ENCODE measurements at regions not wholly inside any gene's neighbourhood (a gene's known extent, or its start where the extent isn't known, plus 50 kb on each side); places are given as distances from the start of the nearest gene placed in this dataset.

GRCh38 chr20:48339190-48339985 is 488.4 kb downstream of the PREX1 start (continued):
- no peak for TF ChIP-seq NFXL1 (IDR thresholded peaks at IDR 0.05; ENCODE audit: borderline replicate concordance)
- TF ChIP-seq YBX1 (IDR thresholded peaks at IDR 0.05), result no peak
- TF ChIP-seq TBL1XR1 (IDR thresholded peaks at IDR 0.05; ENCODE audit: low read depth, low read length), result no peak
- TF ChIP-seq POLR2AphosphoS5 (IDR thresholded peaks at IDR 0.05; ENCODE audit: low read length), result no peak
- no peak for TF ChIP-seq SUZ12 (IDR thresholded peaks at IDR 0.05; ENCODE audit: unreplicated experiment)
- peak; percentile 85 for TF ChIP-seq CBFB (IDR thresholded peaks at IDR 0.05; ENCODE audit: low read depth)
- no peak for TF ChIP-seq E4F1 (IDR thresholded peaks at IDR 0.05; ENCODE audit: borderline replicate concordance, partially characterized antibody)
- TF ChIP-seq CHD2 (IDR thresholded peaks at IDR 0.05; ENCODE audit: borderline replicate concordance, low read depth, low read length), result no peak
- TF ChIP-seq SKIL (IDR thresholded peaks at IDR 0.05; ENCODE audit: low read depth, poor library complexity, severe bottlenecking), result no peak
- peak; percentile 86 for TF ChIP-seq TCF12 (IDR thresholded peaks at IDR 0.05; ENCODE audit: low read depth, low read length)
- TF ChIP-seq BHLHE40 (IDR thresholded peaks at IDR 0.05; ENCODE audit: borderline replicate concordance in 1 of 2, low read depth in 2 of 2, low read length in 1 of 2), result peak; percentile 53 to 83; a peak in 3 of 4 replicates
- TF ChIP-seq BACH1 (IDR thresholded peaks at IDR 0.05; ENCODE audit: borderline replicate concordance), result peak; percentile 80; the same call in 1 of the 2 replicates
- no peak for TF ChIP-seq SMC3 (IDR thresholded peaks at IDR 0.05; ENCODE audit: borderline replicate concordance, low read length)
- TF ChIP-seq ELK1 (IDR thresholded peaks at IDR 0.05; ENCODE audit: low read depth, low read length), result no peak
- no peak for TF ChIP-seq NR2C2 (IDR thresholded peaks at IDR 0.05; ENCODE audit: borderline replicate concordance, control insufficient read depth, insufficient read length, low read depth)
- TF ChIP-seq KAT2A (conservative IDR thresholded peaks at IDR 0.05; ENCODE audit: control insufficient read depth, low read depth, low read length), result no peak
- TF ChIP-seq NFIC (IDR thresholded peaks at IDR 0.05; ENCODE audit: low read depth, low read length), result peak; percentile 91; the same call in 1 of the 2 replicates
- no peak for TF ChIP-seq SUPT20H (IDR thresholded peaks at IDR 0.05; ENCODE audit: borderline replicate concordance, control insufficient read depth, low read depth, low read length)
- no peak for TF ChIP-seq KDM1A (IDR thresholded peaks at IDR 0.05; ENCODE audit: borderline replicate concordance)
- TF ChIP-seq RAD21 (IDR thresholded peaks at IDR 0.05; ENCODE audit: insufficient read depth, low read depth, low read length), result peak; percentile 6; the same call in 1 of the 2 replicates
- TF ChIP-seq ZZZ3 (IDR thresholded peaks at IDR 0.05; ENCODE audit: control insufficient read depth, insufficient read length, low read depth), result no peak
